Right forelimb (tissue), 1 donor: ENCODE measurements at regions not wholly inside any gene's neighbourhood (a gene's known extent, or its start where the extent isn't known, plus 50 kb on each side); places are given as distances from the start of the nearest gene placed in this dataset.

Experiments
- DNase-seq: peaks from one replicate; pipeline ENCODE4 v3.0.0-alpha.2; 2018

DNA sequence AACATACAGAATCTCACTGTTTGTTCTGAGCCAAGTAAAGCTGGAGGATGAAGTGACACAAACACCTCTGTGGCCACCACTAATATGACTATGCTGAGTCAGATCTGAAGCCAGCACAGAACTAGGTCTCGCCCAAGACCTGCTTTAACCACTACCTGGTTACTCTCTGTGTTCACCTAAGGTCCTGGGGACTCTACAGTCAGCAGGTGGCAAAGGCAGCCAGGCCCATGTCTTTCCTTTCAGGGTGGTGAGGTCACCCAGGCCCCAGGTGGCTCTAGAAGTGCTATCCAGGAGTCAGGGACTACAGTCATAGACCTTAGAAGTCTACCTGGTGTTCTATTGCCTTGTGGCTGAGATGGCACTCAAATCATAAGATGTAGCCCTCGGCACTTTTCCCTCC lies 287.9 kb upstream of the ARRDC4 start:
- no peak for DNase-seq

DNA sequence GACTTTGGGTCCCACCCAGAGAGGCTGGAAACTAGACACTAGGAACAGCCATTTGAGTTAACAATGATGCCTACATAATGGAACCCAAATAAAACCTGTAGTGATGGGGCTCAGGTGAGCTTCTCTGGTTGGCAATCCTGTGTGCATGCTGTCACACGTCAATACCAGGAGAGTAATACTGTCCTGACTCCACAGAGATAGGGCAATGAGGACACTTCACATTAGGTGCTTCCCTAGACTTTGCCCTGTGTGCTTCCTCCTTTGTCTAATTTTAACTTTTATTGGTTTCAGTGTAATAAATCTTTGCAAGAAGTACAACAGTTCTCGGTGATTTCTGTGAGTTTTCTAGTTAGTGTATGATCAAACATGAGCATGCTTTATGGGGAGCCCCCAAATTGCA lies 281.8 kb upstream of the ARRDC4 start:
- no peak for DNase-seq

DNA sequence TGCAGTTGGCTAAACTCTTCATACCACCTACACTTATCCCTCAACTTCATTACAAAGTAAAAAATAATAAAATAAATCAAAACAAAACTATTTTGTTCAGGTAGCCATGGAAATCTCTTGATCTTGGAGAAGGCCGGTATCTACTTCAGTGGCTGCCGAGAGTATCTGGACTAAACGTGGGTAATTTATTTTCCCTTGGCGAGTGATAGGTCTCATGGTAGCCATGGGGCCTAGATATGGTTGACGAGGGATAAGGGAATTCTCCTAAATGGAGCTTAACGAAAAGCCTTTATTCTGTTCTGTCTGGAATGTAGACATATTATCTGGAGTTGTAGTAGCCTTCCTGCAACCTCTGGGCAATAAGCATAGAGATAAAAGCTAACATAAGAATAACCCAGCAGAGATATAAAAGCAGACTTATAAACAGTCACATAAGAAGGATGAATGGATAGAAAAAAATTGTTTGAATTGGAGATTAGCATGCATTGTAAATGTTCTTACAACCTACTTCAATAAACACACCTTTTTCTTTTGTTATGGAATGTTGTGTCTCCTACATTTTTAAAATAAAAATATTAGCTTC lies 281.3 kb upstream of the ARRDC4 start:
- DNase-seq = no peak

DNA sequence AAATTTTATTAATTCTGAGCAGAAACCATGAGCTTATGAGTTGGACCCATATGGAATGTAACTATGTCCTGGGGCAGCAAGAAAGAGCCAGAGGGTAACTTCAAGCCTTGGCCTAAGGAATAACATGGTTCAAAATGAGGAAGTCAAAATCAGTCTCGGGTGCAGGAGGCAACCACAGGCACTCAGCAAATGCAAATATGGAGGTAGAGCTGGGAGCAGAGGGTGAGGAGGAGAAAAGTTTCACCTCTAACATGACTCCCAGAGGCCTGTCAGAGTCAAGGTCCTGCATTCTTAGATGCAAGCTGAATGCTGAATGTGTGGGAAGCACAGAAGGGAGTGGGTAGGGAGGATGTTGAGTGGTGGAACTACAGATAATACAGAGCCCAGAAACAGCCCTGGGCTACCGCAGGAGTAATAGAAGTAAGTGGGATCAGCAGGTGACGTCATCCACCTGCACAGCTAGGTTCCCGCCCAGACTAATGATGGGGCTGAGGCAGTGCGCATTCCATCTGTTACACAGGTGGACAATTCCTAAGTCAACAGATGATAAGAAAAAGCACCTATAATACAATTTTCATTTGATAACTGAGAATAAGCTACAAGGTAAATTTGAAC lies 279.8 kb upstream of the ARRDC4 start:
- no peak for DNase-seq

DNA sequence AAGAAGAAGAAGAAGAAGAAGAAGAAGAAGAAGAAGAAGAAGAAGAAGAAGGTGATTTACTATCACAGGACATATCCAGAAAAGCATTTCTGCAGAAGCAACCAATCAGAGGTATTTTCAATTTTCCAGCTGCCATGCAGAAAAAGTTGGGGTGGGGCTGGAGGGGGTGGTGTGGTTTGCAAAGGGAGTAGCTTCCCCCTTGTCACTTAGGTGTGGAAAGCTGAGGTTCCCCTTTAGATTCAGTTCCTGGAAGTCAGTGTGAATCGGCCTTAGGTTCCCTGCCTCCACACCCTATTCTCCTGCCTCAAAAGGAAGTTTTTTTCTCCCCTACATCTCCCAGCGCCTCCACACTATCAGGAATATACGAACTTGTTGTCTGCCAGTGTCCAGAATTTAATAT lies 276.7 kb upstream of the ARRDC4 start:
- no peak for DNase-seq

DNA sequence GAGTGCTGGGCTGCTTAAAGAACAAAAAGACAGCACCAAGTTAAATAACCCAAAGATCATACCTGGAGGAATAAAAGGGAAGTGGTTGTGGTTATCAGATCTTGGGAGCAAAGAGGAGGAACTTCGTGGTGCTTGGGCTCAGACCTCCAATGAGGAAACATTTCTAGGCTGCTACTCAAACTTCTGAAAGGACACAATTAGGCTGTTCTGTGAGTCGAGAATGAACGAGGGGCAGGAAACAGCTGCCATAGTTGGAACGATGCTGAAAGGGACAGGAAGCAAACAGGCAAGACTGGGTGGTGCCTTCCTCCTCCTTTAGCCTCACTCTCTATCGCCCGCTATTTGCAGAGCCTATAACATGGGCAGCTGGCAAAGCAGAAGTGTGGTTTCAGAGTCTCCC lies 276.3 kb upstream of the ARRDC4 start:
- DNase-seq = no peak

DNA sequence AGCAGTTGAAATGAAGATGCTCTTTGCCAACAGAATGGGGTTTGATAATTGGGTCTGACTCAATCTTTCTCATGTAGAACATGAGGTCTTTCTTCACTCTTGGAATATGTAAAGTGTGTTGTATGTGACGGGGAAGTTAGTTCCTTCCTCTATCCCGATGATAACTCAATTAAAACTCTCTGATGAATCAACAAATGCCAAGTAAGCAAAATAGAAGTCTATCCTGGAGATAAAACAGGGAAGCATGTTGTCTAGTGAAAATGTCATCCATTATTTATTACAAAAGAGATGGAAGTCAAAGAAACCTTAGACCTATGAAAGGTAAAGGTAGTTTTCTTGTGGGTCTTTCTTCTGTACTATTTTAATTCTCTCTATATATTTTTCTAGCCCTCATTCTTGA lies 274.2 kb upstream of the ARRDC4 start:
- DNase-seq = no peak

DNA sequence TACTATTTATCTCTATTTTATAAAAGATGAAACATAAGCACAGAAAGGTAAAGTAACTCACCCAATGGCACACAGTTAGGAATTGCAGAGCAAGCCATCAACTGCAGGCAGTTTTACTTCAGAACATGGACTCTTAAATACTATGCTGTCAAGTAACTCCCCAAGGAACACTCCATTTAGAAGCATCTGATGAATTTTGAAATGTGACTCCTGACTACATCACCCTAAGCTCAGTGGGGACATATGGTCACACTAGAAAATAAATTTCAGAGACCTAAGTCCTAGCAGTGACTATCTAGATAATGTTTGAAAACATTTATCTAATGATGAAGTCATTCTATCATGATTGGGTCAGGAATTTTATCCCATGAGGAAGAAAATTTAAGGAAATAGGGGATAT lies 272.8 kb upstream of the ARRDC4 start:
- DNase-seq = no peak

DNA sequence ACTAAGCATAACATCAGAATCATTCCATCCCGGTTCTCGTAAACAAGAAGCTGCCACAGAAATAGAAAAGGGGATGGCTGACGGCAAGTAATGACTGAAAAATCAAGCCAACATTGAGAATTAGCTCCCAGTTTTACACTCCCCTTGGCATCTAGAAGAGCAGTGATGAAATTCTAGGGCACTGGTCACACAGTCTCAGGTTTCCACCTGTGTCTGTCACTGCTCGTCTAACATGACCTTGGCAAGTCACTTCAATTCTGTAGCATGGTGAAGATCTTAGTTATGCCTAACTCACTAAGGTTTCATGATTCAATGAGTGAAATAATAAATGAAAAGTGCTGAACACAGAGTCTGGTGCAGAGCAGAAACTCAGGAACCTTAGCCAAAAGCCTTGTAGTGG lies 272.3 kb upstream of the ARRDC4 start:
- DNase-seq = no peak

DNA sequence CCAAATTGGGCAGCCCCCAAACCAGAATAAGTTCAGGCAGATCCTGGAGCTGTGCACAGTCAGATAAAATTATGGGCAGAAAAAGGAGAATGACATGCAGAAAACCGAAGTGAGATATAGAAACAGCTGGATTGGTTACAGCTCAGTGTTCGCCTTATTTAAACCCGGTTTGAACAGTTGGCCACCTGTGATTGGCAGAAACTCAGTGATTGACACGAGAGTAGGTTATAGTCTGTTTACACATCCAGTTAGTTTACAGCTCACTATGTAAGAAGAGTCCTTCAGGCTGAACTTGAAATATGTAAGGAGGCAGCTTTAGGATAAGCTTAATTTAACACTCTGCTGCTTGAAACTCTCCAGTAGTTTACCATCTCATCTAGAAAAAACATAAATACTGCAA lies 271.6 kb upstream of the ARRDC4 start:
- no peak for DNase-seq

DNA sequence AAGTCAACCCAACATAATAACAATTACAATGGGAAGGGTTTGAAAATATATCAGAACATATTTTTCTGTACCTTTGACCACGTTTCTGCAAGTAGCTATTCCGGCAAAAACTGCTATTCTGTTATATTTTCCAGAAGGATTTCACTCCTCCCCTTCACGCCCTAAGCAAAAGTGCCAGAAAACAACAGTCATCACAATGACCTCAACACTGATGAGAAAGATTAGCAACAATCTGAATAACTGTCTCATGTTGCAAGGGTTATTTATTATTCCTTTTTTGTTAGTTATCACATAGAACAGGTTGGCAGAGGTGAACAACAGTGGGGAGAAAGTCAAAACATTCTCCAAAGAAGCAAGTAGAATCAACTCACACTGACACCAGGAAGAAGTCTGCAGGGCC lies 269.4 kb upstream of the ARRDC4 start:
- no peak for DNase-seq

DNA sequence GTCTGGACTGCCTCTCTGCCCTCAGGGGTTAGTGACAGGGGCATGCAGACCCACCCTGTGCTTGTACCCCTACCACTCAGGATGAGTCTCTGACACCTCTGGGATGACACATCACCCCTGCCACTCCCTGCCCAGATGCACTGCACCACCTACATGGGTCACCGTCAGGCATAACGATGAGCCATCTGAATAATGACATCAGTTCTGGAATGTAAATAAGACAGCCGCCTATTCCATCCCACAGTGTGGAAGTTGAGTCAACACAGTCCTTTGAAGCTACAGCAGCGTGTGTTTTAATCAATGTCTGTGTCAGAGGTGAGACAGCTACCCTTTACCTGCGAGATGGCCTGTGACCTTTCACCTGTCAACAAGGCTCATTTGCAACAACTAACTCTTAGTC lies 268.7 kb upstream of the ARRDC4 start:
- DNase-seq = no peak

DNA sequence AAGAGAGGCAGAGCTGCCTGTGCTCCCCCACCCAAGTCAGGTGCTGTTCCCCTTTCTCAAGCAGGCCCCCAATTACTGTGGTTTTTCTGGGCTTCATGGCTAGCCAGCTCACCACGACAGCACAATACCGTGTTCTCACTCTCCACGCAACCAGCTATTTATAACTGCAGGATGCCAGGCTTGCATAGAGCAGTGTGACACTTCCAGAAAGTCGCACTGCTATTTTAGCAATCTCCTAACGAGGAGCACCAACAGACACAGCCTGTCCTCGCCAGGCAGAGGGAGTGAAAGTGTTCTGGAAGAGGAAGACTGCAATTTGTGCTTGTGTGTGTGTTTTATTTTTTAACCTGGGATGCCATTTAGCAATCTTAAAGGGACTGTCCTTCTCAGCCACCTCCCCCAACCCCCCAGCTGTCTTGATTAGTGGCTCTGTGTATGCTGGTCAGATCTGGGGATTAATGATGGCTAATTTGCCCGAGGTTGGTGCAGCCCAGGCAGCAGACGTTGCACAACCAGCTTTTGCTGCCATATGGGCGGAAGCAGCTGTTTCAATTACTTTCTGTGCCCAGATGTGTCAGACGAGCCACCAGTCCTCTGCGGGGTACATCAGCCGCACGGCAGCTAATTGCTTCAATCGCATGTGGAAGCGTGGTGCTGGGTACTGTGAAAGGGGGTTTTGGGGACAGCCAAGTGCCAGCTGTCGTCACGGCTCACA lies 268.0 kb upstream of the ARRDC4 start:
- DNase-seq = no peak

DNA sequence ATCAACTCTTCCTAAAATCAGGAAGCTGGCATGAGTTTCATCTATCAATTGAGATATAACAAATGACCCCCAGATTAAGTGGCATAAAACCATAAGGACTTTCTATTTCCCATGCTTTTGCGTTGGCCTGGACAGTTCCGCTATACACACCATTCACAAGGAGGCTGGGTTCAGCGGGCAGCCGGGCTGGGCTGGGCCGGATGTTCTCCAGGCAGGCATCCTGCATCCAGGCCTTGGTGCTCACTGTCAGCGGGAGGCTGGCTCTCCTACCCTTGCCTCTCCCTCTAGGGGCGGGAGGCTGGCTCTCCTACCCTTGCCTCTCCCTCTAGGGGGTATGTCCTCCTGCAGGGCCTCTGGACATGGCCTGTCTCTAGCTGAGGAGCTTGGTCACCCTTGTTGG lies 266.0 kb upstream of the ARRDC4 start:
- DNase-seq = no peak

DNA sequence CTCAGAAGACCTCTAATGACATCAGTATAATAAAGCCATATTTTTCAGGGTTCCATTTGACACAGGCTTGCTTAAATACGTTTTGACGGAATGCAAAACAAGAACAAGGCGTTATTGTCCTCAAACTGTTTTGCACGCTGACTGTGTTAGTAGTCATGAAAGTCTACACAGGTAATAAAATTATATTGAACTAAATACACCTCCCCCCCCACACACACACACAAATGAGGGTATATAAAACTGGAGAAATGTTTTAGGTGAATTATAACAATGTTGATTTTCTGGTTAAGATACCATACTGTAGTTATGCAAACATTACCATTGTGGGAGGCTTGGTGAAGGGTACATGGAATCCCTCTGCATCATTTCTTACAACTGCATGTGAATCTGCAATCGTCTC lies 257.1 kb upstream of the ARRDC4 start:
- no peak for DNase-seq

DNA sequence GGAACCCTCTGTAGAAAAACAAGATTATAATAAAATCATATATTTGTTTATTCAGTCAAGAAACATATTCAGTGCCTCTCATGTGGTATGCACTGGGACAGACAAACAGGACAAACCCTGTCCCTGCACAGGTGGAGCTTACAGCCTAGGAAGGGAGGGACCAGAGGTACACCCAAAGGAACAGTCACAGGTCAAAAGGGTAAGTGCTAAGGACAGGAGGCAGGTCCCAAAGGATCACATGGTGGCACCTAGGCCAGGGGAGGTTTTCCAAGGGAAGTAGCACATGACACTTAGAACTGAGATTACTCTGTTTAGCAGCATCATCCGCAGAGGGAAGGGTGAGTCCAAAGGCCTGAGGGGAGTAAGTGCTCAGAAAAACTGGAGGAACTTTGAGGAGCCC lies 254.4 kb upstream of the ARRDC4 start:
- no peak for DNase-seq

DNA sequence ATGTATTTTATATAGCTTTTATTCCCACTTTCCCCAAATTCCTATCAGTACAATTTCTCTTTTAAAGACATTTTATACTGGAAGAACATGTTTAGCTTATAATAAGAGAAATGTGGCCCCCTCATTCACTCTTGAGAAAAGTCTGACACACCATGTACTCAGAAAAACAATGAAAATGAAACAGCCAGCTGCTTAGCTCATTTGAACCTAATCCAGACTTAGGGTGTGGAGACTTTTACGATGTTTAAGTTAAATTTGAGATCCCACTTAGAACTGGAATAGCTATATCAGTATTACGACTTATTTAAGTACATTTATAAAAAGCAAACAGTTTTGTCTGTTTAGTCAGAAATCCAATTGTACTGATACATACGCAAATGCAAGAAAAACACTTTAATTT lies 252.3 kb upstream of the ARRDC4 start:
- no peak for DNase-seq

DNA sequence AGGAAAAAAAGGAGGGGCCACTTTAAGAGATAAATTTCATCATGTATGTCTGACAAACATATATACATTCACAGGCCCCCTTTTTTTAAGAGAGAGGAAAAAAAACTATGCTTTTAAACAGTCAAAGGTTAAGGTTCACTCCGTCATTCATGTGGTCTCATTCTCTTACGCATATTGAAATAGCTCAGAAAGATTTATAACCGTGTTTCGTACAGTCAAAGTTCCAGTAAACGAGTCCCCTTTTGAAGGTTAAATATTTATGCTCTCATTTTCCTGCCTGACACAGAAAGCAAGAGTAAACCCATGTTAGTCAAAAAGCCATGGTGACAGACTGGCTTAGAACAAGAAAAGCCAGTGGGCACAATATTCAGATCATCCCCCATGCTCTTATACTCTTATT lies 248.0 kb upstream of the ARRDC4 start:
- no peak for DNase-seq

DNA sequence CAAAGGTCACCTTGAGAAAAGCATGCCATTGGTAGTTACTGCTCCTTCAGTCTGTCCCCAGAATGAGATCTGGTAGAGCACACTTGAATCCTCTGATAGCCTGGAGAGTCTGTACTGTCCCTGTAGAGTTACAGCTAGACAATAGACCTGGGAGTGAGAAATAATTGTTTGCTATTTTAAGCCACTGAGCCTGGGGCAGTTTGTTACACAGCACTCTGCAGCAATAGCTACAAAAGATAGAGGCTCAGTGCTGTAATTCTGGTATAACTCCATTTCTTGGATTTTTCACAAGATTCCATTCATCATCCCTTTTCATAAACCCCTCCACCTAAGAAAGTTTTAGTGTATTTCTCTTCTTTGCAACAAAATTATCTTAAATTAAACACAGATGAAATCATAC lies 242.7 kb upstream of the ARRDC4 start:
- DNase-seq = no peak

DNA sequence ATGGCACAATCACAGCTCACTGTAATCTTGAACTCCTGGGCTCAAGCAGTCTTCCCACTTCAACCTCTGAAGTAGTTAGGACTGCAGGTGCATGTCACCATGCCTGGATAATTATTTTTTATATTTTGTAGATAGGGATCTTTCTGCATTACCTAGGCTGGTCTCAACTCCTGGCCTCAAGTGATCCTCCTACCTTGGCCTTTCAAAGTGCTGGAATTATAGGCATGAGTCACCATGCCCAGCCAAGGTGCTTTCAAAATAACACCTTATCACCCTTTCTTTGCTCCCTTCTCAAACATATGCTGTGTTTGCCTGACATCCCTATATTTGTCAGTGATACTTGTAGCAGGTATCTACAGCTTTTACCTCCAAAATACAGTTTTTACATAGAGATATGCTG lies 242.0 kb upstream of the ARRDC4 start:
- DNase-seq = no peak

DNA sequence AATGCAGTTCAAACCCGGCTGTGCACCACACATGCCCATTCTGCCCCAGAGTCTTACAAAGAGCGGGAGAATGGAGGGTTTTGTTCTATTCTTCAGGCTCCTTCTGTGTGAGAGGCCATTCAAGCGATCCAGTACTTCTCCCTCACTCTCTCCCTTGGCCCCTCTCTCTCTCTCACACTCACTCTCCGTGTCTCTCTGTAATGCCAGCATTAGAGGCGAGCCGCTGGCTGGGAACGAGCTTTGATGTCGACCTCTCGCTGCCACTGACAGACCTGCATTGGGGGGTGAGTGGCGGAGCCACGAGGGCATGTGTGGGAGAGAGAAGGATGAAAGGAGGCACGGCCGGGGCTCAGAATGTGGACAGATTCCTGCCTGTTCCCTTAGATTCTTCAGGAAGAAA lies 231.7 kb upstream of the ARRDC4 start:
- DNase-seq = no peak

DNA sequence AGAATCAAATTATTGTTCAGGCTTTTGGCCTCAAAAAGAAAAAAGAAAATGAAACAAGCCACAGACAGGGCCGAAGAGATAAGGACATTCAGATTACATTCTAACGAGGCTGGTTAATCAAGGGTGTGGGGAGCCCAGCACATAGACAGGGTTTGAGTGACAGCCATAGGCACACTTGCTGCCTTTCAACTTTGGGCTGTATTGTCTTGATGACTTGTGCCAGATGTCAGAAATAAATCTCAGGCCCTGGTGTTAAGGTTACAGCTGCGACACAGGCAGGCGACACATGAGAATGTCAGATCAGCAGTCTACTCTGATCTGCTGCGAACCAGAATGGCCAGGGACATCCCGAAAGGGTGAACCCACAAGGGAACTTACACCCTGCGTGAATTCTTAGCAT lies 231.2 kb upstream of the ARRDC4 start:
- DNase-seq = no peak

DNA sequence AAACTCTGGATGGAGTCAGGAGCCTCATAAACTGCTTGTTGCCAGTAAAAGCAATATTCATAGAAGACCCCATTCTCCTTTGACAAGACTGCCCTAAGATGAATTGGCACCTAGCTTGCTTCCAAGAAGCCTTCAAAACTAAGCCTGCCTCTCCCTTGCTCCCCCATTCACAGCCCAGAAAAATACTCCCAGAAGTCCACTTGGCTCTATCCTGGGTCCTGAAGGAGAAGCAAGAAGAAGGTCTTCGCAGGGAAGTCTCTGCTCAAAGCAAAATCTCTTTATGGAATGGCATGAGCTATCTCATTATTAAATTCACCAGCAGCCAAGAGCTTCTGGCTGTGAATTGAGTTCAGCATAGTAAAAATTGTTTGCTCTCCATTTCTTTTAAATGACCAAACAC lies 230.2 kb upstream of the ARRDC4 start:
- DNase-seq = no peak

DNA sequence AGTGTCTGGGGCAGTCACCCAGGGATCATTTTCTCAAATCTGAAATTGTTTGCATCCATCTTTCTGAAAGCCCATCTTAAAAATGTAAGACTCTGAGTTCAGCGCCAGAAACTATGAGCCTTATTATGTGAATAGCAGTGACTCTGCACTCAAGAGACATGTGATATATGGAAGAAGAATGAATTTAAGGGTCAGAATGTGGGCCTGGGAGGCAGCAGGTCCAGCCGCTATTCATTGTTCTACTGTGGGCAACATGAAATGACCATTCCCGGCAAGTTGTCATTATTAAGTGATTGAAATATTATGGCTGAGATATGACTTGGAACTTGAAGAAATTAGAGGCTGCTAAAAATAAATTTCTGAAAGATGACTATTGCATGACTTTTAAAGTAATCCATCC lies 228.6 kb upstream of the ARRDC4 start:
- no peak for DNase-seq

DNA sequence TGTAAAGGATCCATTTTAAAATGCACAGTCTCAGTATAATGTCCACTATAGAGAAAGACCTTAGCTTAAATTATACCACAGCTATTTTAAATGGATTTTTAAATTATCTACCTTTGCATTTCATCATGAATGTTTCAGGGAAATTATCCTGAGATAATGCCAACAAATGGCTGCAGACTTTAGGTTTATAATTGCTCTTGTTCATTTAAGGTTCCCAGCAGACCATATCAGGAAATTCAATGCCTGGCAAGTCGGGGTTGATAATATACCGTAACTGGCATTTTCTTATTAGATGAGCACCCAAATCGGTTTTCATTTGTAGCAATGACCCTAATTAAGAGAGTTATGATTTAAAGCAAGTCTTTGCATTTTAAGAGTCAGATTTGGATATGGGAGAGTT lies 227.1 kb upstream of the ARRDC4 start:
- no peak for DNase-seq
